Right forelimb (tissue), 1 donor: ENCODE measurements at regions not wholly inside any gene's neighbourhood (a gene's known extent, or its start where the extent isn't known, plus 50 kb on each side); places are given as distances from the start of the nearest gene placed in this dataset.

Experiments used
- DNase-seq: peaks from one replicate; pipeline ENCODE4 v3.0.0-alpha.2; 2018

DNA sequence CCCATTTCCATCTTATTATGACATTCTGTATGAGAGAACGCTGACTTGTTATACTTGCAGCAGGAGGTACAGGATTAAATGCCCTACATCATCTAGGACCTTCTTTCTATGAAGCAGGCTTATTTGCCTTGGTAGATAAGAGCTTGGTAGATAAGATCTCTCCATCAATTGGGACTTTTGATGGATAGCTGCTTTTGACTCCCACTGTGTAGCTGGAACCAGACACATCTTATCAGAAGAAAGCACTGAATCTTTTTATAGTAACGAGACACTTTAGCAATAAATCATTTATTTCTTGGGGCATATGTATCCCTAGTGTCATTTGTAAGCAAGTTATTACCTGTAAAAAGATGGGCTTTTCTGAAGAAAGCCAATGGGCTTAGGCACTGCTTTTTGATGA, 613.9 kb downstream of the TECRL start:
- no peak for DNase-seq

DNA sequence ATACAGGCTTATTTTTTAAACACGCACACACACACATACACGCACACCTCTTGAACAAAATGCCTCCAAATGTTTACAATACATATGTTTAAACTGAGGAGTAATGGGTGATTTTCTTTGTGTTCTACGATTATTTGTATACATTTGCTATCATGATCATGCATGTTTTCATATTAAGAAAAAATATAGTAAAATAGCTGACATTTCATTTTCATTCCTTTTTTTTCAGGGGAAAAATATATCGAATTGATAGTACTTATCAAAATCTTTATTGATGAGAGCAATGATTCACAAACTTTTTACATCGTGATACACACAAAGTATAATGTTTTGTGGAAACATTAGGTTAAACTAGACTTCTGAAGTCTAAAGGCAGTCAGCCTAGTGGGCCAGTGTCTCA, 618.9 kb downstream of the TECRL start:
- DNase-seq: no peak

DNA sequence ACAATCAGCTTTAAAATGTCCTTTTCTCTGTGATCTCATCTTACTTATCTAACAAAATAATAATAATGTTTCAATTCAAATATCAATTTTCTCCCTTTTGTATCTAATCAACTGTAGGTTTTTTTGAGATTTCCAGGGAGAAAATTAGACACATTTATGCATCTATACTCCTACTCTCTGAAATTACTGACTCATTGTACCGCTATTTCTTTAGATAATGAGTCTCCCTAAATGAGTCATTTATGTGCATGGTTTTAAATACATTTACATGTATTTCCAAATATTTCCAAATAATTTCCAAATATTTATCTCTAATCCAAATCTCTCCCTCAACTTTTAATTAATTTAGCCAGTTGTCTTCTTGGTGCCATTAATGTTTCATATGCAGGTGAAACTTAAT, 621.0 kb downstream of the TECRL start:
- DNase-seq: no peak

DNA sequence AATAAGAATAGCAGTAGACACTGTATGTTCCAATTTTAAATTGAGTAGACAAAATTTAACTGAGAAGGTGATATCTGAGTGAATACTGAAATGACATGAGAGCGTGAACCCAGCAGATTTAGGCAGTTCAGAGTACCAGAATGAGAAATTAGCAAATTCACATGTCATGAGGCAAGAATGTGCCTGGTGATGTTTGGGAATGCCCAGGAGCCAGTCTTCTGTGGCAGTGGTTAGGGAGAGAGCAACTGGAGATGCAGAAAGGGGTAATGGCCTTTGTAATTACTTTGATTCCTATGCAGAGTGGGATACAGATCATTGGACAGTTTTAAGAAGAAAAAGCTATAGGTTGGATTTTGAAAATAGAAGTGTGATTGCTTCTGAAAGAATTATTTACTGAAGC, 621.9 kb downstream of the TECRL start:
- no peak for DNase-seq

DNA sequence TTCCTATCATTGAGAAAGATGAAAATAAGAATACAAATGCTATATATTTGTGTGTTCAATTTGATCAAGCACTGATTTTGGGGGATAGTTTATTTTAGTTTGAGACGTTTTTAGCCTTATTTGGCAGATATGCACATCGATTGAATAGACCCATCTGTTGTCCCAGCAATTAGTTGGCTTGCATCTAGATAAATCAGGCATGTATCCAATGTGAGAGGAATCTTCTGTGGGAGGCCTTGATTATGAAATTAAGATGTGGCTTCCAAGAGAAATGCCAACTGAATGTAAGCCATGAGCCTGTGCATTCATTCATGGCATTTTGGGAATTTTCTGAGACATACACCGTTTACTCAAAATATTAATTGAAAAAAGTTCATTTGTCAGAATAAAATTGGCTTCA, 623.1 kb downstream of the TECRL start:
- DNase-seq: no peak

DNA sequence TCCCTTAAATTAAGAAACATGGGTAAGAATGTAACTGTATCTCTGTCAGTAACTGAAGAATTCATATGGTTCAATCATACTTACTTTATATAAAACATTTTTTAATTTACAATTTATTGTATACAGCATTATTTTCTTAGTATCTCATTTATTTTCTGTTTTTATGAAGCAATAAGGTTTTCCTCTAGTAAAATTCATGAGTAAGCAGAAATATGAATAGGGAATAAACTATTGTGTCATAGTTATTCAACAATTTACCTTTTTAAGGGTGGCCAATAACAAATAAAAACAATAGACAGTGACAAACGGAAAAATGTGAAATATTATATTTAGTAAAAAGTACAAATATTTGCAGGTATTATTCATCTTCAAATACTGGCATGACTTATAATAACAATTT, 624.4 kb downstream of the TECRL start:
- no peak for DNase-seq

DNA sequence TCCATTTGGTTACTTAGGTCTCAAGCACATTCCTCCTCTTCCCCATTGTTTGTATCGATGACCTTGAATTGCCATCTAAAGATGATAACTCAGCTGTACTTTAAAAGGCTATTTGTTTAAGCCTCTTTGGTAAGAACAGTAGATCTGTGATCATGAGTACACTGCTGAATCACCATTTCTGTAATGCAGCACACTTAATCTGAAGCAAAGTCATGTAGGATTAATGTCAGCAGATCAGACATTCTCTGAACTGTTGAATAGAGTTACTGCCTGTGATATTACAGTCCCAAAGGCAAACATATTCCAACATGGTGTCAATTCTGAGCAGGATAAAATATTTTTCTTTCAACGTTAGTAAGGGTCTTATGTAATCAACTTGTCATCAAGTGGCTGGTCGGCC, 631.6 kb downstream of the TECRL start:
- DNase-seq: no peak

DNA sequence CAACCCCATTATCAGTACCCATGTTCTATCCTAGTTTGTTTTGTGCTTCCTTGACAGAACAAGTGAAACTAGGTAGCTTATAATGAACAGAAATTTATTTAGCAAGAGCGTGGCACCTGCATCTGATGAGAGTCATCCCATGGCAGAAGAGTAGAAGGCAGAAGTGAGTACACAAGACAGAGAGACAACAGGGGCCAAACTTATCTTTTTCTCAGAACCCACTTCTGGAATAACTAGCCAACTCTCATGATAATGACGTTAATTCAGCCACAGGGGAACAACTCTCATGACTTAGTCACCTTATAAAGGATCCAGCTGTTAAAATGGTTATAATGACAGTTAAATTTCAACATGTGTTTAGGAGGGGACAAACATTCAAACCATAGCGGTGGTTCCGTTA, 644.9 kb downstream of the TECRL start:
- no peak for DNase-seq

DNA sequence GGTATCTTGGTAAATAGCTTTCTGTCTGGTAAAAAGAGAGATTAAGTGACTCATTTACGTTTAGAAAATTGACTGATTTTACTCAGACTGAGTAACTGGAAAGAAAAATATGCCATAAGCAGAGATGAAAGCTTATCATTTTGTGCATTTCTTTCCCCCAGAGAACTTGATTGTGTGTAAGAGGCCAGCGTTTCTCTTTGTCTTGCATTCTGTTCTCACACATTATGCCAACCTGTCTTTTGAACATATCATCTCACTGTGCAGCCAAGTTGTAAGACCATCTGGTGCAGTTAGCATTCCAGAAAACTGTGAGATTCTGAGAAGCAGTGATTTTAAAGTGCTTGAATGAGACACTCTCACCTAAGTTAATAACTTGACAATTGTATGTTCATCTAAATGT, 651.3 kb downstream of the TECRL start:
- no peak for DNase-seq

DNA sequence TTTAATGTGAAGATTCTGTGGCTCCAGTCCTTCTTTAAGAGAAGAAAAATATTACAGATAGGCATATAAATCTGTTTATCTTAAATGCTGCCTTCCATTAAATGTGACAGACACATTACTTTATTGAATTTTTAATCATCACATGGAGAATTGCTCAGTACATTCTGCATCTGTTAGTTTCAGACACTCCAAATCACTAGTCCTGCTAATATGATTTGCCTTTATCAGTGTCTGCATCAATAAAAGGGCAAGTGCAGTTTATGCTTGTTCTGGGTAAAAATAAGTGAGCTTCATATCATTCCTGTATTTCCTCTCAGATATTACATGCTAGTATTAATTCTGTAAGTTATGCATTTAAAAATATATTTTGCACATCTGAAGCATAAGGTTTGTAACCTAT, 666.4 kb downstream of the TECRL start:
- no peak for DNase-seq

DNA sequence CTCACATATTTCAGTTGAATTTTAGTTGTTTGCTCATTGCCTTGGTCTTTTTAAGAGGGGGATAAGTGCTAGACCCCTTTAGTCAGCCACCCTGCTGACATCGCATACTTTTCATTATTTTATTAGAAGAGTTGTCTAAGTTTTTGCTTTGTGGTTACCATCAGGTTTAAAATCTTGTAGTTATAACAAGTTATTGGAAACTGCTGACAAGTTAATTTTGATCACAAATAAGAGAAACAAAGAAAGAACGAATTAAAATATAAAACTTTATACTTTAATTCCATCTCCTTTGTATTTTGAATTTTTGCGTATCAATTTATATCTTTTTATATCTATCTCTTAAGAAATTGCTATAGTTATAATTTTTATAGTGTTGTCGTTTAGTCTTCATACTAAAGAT, 679.7 kb downstream of the TECRL start:
- DNase-seq: no peak

DNA sequence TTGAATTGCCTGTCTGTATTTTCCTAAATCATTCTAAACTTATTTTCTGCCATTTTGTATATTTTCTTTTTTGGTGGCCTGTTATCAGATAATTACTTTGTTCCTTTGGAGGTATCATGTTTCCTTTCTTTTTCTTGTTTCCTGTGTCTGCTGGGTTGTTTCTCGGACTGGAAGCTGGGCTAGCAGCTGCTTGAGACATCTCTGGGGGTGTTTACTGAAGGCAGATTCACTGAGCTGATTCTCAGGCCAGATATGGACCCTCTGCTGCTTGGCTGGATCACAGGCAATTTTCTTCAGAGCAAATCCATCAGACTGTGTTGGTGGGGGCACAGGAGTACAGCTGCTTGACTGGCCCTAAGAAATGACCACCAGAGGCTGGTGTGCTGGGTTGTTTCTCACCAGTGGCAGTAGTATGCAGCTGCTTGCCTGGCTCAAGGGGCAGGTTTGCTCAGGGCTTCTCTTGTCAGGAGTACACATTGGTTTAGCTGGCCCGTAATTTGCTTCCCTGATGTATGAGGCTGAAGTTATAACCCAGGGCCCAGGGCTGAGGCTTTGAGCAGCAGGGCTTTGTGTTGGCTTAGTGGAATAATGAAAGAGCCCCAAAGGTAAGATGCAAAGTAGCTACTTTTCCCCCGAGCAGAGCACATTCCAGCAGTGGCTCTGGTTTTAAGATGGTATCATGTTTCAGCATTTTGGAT, 680.6 kb downstream of the TECRL start:
- DNase-seq: no peak

DNA sequence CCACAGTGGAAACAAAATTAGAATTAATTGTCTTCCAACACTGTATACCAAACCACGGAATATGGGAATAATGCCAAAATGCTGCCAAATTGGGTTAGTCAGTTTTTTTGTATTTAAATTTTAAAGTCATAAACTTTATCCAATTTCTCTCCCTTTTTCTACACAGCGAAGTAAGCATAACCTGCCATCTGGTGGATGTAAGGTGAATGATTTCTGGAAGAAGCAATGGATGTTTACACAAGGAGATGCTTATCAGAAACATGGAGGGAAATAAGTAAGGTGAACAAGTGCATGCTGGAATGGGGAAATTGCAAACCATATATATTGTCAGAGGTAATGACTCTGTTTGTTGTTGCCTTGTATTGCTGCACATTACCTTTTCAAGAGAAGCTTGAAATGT, 691.9 kb downstream of the TECRL start:
- no peak for DNase-seq

DNA sequence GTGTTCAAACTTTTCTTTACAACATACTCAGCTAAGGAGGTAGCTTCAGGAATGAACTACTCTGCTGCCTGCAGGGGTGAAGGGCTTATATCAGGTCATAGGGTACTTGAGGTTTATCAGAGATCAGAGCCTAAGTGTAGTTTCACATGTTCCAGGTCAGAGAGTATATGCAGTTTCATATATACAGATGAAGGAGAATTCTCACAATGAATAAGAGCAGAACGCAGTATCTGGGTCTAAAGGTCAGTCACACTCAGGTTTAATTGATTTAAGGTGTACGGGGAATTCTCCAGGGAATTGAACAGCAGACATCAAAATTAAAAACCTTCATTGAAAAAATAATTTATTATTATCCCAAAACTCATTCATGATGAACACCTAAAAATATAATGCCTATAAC, 700.6 kb downstream of the TECRL start:
- DNase-seq: no peak

DNA sequence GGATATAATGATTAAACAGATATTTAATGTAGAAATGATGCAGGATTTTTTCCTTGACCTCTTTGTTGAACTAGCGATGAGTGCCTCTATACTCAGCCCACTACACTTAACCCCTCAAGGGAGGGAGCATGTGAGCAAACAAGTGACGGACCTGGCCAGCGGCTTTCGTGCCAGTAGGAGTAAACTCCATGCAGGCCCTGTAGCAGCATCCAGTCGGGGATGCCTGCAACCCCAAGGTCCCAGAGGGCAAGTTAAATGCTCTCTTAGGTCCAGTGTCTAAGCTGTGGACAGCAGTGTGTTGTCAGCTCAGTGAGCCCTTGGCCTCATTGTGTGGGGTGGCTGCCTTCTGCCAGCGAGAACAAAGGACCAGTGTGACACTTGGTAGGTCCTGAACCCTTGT, 708.7 kb downstream of the TECRL start:
- DNase-seq: no peak

DNA sequence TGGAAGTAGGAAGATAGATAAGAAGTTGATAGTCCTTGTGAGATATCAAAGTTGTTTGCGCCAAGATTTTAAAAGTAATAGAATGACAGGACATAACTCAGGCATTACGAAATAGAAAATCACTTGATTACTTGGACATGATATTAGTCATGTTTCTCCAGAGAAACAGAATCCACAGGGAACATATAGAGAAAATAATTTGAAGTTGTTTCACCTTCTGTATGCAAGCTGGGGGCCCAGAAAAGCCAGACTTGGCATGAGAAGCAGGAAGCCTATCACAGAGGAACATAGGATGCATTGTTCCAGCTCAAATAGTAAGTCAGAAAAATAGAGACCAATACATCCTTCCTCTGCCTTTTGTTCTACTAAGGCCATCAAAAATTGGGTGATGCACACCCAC, 715.9 kb downstream of the TECRL start:
- no peak for DNase-seq

DNA sequence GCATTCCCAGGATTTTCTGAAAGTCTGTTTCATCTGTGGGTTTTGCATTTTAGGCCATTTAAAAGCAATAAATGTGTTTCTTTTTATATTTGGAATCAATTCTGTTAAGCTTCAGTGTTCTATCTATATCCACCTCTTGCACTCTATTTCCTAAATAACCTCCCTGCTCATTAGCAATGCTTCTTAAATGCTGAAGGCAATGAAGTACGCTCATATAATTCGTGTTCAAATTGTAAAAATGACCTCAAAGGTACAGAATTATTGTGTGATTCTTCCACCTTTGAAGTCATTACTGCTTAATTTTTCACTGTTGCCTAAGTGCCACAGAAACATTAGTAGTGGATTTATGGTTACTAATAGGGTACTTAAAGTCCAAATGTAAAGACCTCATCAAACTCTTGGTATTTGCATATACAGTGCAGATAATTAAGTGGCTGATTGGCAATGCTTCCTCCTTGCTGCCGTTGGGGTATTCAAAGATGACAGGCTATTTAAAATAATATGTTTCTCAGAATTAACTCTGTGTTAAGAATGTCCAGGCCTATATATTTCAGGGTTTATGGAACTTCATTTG, 730.8 kb downstream of the TECRL start:
- no peak for DNase-seq

DNA sequence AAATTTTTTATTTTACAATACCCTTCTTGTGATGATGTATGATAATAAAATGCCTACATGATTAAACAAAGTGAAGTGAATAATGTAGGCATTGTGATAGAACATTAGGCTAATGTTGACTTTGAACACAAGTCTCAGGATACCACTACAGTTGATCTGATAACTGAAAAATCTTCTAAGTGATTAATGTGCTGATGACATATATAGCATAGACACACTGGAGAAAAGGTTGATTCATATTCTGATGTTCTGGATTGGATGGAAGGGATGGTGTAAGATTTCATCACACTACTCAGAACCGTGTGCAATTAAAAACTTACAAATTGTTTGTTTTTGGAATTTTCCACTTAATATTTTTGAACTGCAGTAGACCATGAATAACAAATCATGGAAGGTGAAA, 738.5 kb downstream of the TECRL start:
- no peak for DNase-seq

DNA sequence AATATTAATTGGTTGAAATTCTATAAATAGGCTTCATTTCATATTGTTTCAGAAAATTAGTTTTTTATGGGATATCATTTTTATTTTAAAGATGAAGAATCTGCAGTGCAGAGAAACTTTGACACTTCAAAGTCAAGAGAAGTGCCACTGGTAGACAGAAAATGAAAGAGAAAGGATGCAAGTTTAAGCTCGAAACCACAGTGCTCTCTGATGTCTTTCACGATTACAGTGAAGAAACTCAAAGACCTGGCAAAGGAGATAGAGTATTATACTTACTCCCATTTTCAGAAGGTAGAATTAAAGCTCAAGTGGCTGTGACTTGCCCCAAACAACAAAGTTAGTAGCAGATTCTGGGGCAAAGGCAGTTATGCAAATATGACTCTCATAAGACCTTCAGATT, 745.4 kb downstream of the TECRL start:
- no peak for DNase-seq

DNA sequence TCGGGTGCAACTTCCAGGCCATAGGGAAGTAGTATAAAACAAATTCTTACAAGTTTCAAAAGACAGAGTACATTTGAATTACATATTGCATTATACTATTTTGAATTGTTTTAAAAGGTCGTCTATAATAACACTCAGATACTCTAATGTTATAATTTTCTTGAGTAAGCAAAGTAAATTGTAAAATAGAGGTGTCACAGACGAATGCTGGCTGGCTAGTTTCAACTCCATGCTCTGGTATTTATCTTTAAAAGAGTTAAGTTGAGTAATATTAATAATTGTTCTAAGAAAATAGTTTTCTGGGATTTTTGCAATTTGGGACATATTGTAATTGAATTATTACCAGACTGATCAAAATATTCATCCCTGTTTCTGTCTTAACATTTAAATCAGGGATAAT, 764.9 kb downstream of the TECRL start:
- no peak for DNase-seq

DNA sequence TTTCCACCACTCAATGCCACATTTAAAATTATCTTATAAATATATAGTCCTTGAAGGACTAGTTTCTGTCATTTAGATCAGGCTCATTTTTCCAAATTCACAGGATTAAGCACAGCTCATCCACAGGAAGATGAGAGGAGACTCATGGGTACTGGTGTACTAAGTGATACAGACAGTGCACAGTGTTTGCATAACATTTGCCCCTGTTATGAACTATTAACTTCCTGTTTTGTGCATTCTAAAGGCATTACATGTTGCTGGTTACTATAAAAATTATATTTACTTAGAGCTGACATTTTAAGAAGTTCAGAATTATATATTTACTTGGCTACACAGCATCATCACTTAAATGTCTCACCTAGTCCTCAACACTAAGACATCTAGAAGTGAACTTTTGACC, 772.0 kb downstream of the TECRL start:
- DNase-seq: no peak

DNA sequence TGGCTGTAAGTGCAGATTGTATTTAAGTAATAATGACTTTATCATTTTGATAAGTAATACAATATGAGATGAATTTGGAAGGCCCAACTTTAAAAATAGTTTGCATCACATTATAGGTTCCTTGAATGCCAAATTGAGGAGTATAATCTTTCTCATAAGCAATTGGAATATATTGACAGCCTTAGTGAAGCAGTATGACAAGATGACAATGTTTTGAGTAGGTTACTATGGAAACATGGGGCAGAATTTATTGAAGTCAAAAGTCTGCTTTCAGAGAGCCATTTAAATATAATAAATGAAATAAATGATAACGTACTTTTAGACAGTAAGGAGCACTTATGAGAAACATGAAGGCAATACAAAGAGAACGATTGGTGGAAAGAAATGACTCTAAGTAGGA, 776.4 kb downstream of the TECRL start:
- DNase-seq: no peak

DNA sequence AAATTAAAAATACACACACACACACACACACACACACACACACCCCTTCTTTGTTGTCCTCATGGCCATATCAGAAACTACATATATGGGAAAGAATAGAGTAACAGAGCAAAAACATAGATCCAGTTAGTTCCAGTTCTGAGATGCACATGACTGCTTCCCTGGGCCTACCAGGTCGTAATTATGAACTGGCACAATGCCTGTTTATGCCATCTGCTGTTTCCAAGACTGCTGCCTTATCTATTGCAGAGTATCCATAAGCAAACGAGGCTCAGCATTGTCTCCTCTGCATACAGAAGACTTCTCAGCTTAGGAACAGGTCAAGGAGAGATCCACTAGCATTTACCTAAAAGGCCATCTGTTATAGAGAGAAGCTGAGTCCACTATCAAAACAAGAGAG, 789.0 kb downstream of the TECRL start:
- DNase-seq: no peak

DNA sequence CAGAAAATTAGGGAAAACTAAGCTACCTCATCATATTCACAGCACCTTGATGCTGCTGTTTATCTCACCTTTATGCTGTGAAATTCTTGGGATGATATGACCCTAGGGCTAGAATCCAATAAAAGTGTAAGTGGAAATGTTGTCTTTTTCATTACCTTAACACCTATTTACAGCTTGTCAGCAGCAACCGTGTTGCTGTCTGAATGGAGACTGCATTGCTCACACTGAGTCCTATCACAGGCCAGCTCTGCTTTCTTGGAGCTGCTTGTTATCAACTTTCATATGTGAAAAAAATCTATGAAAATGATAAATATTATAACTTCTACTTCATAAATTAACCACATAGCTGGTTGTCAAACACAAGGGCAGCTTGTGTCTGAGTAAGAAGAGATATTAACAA, 789.5 kb downstream of the TECRL start:
- no peak for DNase-seq
